ENCODE measurements at regions not wholly inside any gene's neighbourhood (a gene's known extent, or its start where the extent isn't known, plus 50 kb on each side); places are given as distances from the start of the nearest gene placed in this dataset.

- TF ChIP-seq CTCF (IDR thresholded peaks at IDR 0.05) (no peak), POLR2AphosphoS5 (IDR thresholded peaks at IDR 0.05) (no peak)
Measured at GRCh38 chr10:71067098-71067740, 145.2 kb upstream of the UNC5B start.
